ENCODE measurements at regions not wholly inside any gene's neighbourhood (a gene's known extent, or its start where the extent isn't known, plus 50 kb on each side); places are given as distances from the start of the nearest gene placed in this dataset.
A peak's percentile ranks its signal among the peaks of the same experiment; 100 is the strongest.

DNA sequence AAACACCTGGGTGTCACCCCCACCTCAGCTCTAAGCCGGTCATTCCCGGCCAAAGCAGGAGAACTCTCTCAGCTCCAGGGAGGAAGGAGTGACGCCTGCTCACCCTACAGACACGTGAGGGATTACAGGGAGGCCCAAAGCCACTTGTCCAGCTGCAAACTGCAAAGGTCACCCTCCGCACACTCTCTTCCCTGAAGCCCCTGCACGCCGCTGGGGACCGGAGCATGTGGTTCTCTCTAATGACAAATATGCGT lies 108.0 kb upstream of the ID2 start:
- H3K4me3 ChIP-seq (replicated peaks; ENCODE audit: low read depth, low read length), result peak overlapping the region; percentile 28
- H3K27me3 ChIP-seq (replicated peaks; ENCODE audit: control insufficient read depth, insufficient read depth, low read length), result no peaks in the 10 kb centered on the region
- no peak for DNase-seq (ENCODE audit: extremely low read depth, insufficient read length)
- H3K36me3 ChIP-seq (ENCODE audit: control insufficient read depth, insufficient read depth, low read length), result no peaks in the 10 kb centered on the region
- TF ChIP-seq, protein P1, sequence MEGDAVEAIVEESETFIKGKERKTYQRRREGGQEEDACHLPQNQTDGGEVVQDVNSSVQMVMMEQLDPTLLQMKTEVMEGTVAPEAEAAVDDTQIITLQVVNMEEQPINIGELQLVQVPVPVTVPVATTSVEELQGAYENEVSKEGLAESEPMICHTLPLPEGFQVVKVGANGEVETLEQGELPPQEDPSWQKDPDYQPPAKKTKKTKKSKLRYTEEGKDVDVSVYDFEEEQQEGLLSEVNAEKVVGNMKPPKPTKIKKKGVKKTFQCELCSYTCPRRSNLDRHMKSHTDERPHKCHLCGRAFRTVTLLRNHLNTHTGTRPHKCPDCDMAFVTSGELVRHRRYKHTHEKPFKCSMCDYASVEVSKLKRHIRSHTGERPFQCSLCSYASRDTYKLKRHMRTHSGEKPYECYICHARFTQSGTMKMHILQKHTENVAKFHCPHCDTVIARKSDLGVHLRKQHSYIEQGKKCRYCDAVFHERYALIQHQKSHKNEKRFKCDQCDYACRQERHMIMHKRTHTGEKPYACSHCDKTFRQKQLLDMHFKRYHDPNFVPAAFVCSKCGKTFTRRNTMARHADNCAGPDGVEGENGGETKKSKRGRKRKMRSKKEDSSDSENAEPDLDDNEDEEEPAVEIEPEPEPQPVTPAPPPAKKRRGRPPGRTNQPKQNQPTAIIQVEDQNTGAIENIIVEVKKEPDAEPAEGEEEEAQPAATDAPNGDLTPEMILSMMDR (IDR thresholded peaks at IDR 0.05; ENCODE audit: insufficient read depth, low read length, poor library complexity, severe bottlenecking), result no peak

DNA sequence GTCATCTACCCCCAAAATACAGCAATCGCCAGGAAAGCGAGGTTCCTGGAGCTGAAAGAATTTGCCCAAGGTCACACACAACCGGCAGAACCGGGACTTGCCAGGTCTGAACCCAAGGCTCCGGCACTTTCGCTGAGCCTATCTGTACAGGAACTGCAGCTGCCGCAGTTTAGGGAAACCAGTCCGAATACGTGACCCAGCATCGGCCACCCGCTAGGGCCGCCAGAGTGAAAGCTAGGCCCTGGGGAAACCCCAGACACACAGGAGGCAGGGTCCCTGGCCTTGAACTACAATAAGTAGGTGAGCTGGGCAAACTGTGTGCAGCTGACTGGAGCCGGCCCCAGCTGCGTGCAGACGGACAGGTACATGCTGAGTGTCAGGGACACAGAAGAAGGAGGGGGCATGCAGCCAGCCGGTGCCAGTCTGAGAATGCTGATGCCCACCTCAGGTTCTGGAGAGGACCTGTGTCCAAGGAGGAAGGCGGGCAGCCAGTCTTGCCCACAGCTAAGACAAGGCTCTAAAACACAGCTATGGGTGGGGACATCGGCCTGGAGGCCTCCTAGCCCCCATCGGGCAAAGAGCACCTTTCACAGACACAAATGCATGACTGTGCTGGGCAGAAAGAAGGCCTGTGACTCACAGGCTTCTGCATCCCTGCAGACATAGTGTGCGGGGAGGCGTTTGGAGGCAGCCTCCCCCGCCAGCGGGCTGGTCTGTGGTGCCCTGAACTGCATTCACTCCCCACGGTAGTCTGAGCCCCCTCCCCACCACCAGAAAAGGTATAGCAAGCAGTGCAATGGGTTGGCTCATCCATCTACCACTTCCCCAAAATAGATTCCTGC lies 107.4 kb upstream of the ID2 start:
- H3K4me3 ChIP-seq (replicated peaks; ENCODE audit: low read depth, low read length), result peak overlapping the region; percentile 28
- TF ChIP-seq, protein P1 (IDR thresholded peaks at IDR 0.05; ENCODE audit: insufficient read depth, low read length, poor library complexity, severe bottlenecking), result no peak
- no peak for DNase-seq (ENCODE audit: extremely low read depth, insufficient read length)
- no peaks in the 10 kb centered on the region for H3K27me3 ChIP-seq (replicated peaks; ENCODE audit: control insufficient read depth, insufficient read depth, low read length)
- H3K36me3 ChIP-seq (ENCODE audit: control insufficient read depth, insufficient read depth, low read length), result no peaks in the 10 kb centered on the region

DNA sequence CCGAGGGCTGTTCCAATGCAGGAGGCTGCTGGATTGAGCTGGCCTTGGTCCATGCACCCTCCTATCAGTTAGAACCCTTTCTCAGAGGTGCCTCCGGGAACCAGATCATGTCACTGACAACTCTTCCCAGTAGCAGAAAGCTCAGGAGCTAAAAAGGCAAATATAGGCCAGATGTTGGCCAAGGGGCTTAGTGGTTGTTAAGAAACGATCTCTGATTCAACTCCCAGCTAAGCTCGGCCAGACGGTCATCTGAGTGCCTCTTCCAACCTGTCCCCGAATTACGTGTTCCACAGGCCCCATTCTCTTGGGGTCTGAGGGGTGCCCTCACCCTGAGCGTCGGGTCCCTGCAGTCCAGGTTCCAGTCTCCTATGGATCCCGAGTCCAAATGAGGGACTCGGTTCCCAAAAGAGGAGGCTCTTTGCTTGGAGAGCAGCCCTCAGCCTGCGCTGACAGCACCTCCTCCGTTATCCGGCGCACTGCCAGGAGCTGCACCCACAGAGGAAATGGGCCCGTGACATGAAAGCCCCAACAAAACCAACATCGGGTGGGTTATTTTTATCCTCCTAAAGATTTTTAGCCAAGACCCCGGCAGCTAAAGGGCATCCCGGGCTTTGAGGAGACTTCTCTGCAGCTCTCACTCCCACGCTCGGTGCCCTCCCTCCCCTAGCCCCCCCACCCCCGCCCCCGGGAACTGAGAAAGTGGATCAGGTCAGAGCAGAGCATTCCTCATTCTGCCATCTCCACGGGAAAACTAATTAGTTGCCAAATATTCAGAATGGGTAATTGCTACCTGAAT lies 106.6 kb upstream of the ID2 start:
- DNase-seq (ENCODE audit: extremely low read depth, insufficient read length), result no peak
- TF ChIP-seq, protein P1 (IDR thresholded peaks at IDR 0.05; ENCODE audit: insufficient read depth, low read length, poor library complexity, severe bottlenecking), result no peak
- no peak overlapping the region; the same call in 1 of the 2 replicates for H3K4me3 ChIP-seq (replicated peaks; ENCODE audit: low read depth, low read length)
- H3K36me3 ChIP-seq (ENCODE audit: control insufficient read depth, insufficient read depth, low read length), result no peaks in the 10 kb centered on the region
- no peaks in the 10 kb centered on the region for H3K27me3 ChIP-seq (replicated peaks; ENCODE audit: control insufficient read depth, insufficient read depth, low read length)

DNA sequence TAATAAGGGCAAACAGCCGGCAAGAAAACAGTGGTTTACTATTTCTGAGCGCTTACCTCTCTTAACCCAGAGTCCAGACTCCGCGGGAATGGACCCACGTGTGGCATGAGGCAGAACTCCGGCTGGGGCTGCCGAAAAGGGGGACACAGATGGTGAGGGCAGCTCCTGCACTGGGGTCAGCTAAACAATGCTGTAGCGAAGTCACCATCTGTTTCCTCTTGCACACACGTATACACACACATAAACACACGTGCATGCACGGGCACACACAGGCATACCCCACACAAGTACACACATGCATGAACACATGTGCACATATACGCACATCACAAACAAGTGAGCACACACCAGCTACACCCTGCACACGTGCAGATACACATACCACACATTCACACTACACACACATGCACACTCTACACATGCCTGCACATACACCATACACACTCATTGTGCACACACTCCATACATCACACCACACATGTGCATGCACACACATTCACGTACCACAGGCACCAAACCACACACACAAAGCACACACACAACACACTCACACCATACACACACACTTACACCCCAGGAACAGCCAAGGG lies 105.9 kb upstream of the ID2 start:
- Histone ChIP-seq H3K4me3 (replicated peaks; ENCODE audit: low read depth, low read length) (no peak overlapping the region), H3K27me3 (replicated peaks; ENCODE audit: control insufficient read depth, insufficient read depth, low read length) (no peaks in the 10 kb centered on the region), H3K36me3 (ENCODE audit: control insufficient read depth, insufficient read depth, low read length) (no peaks in the 10 kb centered on the region)
- TF ChIP-seq, protein P1 (IDR thresholded peaks at IDR 0.05; ENCODE audit: insufficient read depth, low read length, poor library complexity, severe bottlenecking), result no peak
- DNase-seq (ENCODE audit: extremely low read depth, insufficient read length), result no peak

DNA sequence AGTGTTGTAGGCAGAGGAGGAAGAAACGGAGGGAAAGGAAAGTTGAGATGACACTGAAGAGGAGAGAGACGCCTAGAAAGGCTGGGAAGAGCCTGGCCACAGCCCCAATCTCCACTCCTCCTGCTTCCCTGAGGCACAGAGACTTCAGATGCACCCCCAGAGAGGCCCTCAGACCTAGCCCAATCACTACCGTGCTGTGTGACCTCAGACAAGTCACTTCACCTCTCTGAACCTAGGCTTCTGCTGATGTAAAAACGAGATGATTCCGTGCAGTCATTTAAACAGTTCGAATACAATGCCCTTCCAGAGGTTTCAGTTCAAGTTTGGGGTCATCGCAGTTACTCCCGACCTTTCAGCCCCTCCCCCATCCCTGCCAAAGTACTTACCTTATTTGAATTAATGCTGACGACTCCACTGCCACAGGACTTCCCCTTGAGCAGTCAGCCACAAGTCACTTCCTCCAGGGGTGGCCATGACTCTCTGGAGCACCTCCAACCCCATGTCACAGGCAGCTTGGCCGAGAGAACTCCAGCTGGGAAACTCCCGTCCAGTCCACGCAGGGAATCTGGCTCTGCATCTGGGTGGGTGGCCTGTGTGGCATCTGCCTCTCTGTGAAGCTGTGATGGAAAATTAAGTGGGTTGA lies 105.2 kb upstream of the ID2 start:
- DNase-seq (ENCODE audit: extremely low read depth, insufficient read length), result peak; percentile 50
- H3K36me3 ChIP-seq (ENCODE audit: control insufficient read depth, insufficient read depth, low read length), result no peaks in the 10 kb centered on the region
- H3K27me3 ChIP-seq (replicated peaks; ENCODE audit: control insufficient read depth, insufficient read depth, low read length), result no peaks in the 10 kb centered on the region
- TF ChIP-seq, protein P1 (IDR thresholded peaks at IDR 0.05; ENCODE audit: insufficient read depth, low read length, poor library complexity, severe bottlenecking), result no peak
- no peak overlapping the region for H3K4me3 ChIP-seq (replicated peaks; ENCODE audit: low read depth, low read length)
